OCI-LY1 (cell line): ENCODE measurements at regions not wholly inside any gene's neighbourhood (a gene's known extent, or its start where the extent isn't known, plus 50 kb on each side); places are given as distances from the start of the nearest gene placed in this dataset.

Experiments
- CTCF ChIP-seq: fragments of 200-600 bp; sonication (generic), shearing (Covaris generic); IDR thresholded peaks from 2 replicates; pipeline ENCODE4 v1.5.1; 2017; ENCODE audit warnings: mild to moderate bottlenecking, antibody characterized with exemption, low read length, moderate library complexity, mixed read lengths
- EZH2 ChIP-seq: fragments of 200-600 bp; sonication (generic), shearing (Covaris generic); IDR thresholded peaks from 2 replicates; pipeline ENCODE4 v1.8.0; 2017; ENCODE audit warnings: borderline replicate concordance, mixed run types, mild to moderate bottlenecking, antibody characterized with exemption, low read length, moderate library complexity, mixed read lengths

GRCh38 chr3:34858067-34858660, 781.2 kb upstream of the ARPP21 start:
- no peak for TF ChIP-seq CTCF
- TF ChIP-seq EZH2 = no peak
